Ovary (tissue), 3 donors: ENCODE measurements at regions not wholly inside any gene's neighbourhood (a gene's known extent, or its start where the extent isn't known, plus 50 kb on each side); places are given as distances from the start of the nearest gene placed in this dataset.

Experiments
- CTCF ChIP-seq, 3 donors: fragments of 450-650 bp in 2 of 3; fragments of 200-600 bp in 1 of 3; IDR thresholded peaks; one replicate each; pipeline versions ENCODE4 v1.5.1 to v1.8.0; 2016 to 2022; ENCODE audit warnings: antibody characterized with exemption in 3 of 3, mild to moderate bottlenecking in 1 of 3
- POLR2A ChIP-seq: fragments of 450-650 bp; IDR thresholded peaks from one replicate; pipeline ENCODE4 v1.6.1; 2017; ENCODE audit warnings: antibody characterized with exemption, mild to moderate bottlenecking, moderate library complexity
- donor health status: DM: no; HTN: no; CAD: no.

GRCh38 chrX:74195605-74196004 is 108.4 kb upstream of the ZCCHC13 start:
- TF ChIP-seq CTCF (IDR thresholded peaks at IDR 0.05) (no peak), POLR2A (no peak)
